MM.1S (cell line): ENCODE measurements at regions not wholly inside any gene's neighbourhood (a gene's known extent, or its start where the extent isn't known, plus 50 kb on each side); places are given as distances from the start of the nearest gene placed in this dataset.

Experiments used
- DNase-seq: peaks from one replicate; pipeline ENCODE4 v3.0.0-alpha.2; 2015
- H2AFZ ChIP-seq: fragments of 300-600 bp; sonication (generic); 2 replicates; pipeline ENCODE4 v1.6.0; 2016; ENCODE audit warnings: antibody characterized with exemption, low read length
- H3F3A ChIP-seq: fragments of 300-600 bp; sonication (generic); 2 replicates; pipeline ENCODE4 v1.6.1; 2016; ENCODE audit warnings: mild to moderate bottlenecking, antibody characterized with exemption, low read length, moderate library complexity, mixed read lengths; ENCODE audit not compliant: insufficient read depth
- H3K27ac ChIP-seq: fragments of 300-600 bp; sonication (generic); 2 replicates; pipeline ENCODE4 v1.5.1; 2016; ENCODE audit warnings: mild to moderate bottlenecking, low read length
- H3K27me3 ChIP-seq: fragments of 300-600 bp; sonication (generic); replicated peaks from 2 replicates; pipeline ENCODE4 v1.6.0; 2016; ENCODE audit warnings: low read length; ENCODE audit not compliant: insufficient read depth
- H3K36me3 ChIP-seq: fragments of 300-600 bp; sonication (generic); replicated peaks from 2 replicates; pipeline ENCODE4 v1.6.1; 2016; ENCODE audit warnings: mild to moderate bottlenecking, low read length, mixed read lengths; ENCODE audit not compliant: insufficient read depth
- H3K4me1 ChIP-seq: fragments of 300-600 bp; sonication (generic); 2 replicates; pipeline ENCODE4 v1.6.1; 2016; ENCODE audit warnings: low read length, mixed read lengths
- H3K4me2 ChIP-seq: fragments of 300-600 bp; sonication (generic); 2 replicates; pipeline ENCODE4 v1.6.0; 2016; ENCODE audit warnings: low read depth, low read length
- H3K4me3 ChIP-seq: fragments of 300-600 bp; sonication (generic); 2 replicates; pipeline ENCODE4 v1.5.1; 2016; ENCODE audit warnings: low read length, mixed read lengths
- H3K79me2 ChIP-seq: fragments of 300-600 bp; sonication (generic); 2 replicates; pipeline ENCODE4 v1.6.1; 2016; ENCODE audit warnings: mixed run types, low read length, mixed read lengths
- H3K9ac ChIP-seq: fragments of 300-600 bp; sonication (generic); 2 replicates; pipeline ENCODE4 v1.6.1; 2016; ENCODE audit warnings: low read length, mixed read lengths
- H3K9me2 ChIP-seq: fragments of 300-600 bp; sonication (generic); replicated peaks from 2 replicates; pipeline ENCODE4 v1.6.1; 2016; ENCODE audit warnings: mild to moderate bottlenecking, low read length, mixed read lengths; ENCODE audit not compliant: insufficient read depth
- H3K9me3 ChIP-seq: fragments of 300-600 bp; sonication (generic); replicated peaks from 2 replicates; pipeline ENCODE4 v1.6.1; 2016; ENCODE audit warnings: mild to moderate bottlenecking, low read length, mixed read lengths; ENCODE audit not compliant: insufficient read depth
- H4K20me1 ChIP-seq: fragments of 300-600 bp; sonication (generic); 2 replicates; pipeline ENCODE4 v1.6.1; 2016; ENCODE audit warnings: mild to moderate bottlenecking, low read length, moderate library complexity, mixed read lengths; ENCODE audit not compliant: insufficient read depth
- CTCF ChIP-seq: fragments of 300-600 bp; sonication (generic); IDR thresholded peaks from 2 replicates; pipeline ENCODE4 v1.5.1; 2016; ENCODE audit warnings: antibody characterized with exemption, low read length, mixed read lengths
- EZH2 ChIP-seq: fragments of 300-600 bp; sonication (generic); optimal IDR thresholded peaks from 2 replicates; pipeline ENCODE3; 2017; ENCODE audit warnings: low read depth, mild to moderate bottlenecking, antibody characterized with exemption, low read length, mixed read lengths
- EZH2phosphoT487 ChIP-seq: fragments of 300-600 bp; sonication (generic); IDR thresholded peaks from 2 replicates; pipeline ENCODE4 v1.6.1; 2018; ENCODE audit warnings: antibody characterized with exemption, low read length

GRCh38 chr3:95522449-95522848 is 1291.9 kb upstream of the EPHA6 start:
- no peak overlapping the region for H2AFZ ChIP-seq
- H3K27ac ChIP-seq = no peak overlapping the region
- no peak overlapping the region for H3K4me2 ChIP-seq
- H3K36me3 ChIP-seq = no peaks in the 10 kb centered on the region; the same call in 1 of the 2 replicates
- H3K9me3 ChIP-seq = no peaks in the 10 kb centered on the region
- H3K79me2 ChIP-seq = no peaks in the 10 kb centered on the region
- no peaks in the 10 kb centered on the region for H3F3A ChIP-seq
- no peak overlapping the region for H3K4me3 ChIP-seq
- no peaks in the 10 kb centered on the region for H4K20me1 ChIP-seq
- no peaks in the 10 kb centered on the region for H3K9me2 ChIP-seq
- no peaks in the 10 kb centered on the region for H3K27me3 ChIP-seq
- no peaks in the 10 kb centered on the region for H3K4me1 ChIP-seq
- no peak for TF ChIP-seq EZH2
- TF ChIP-seq CTCF = no peak
- no peak for TF ChIP-seq EZH2phosphoT487
- H3K9ac ChIP-seq = no peak overlapping the region
- DNase-seq = no peak

GRCh38 chr3:95539950-95540483 is 1274.4 kb upstream of the EPHA6 start:
- Histone ChIP-seq H2AFZ (no peak overlapping the region), H4K20me1 (no peaks in the 10 kb centered on the region), H3F3A (no peaks in the 10 kb centered on the region), H3K4me2 (no peak overlapping the region), H3K4me1 (no peaks in the 10 kb centered on the region), H3K4me3 (no peak overlapping the region), H3K36me3 (no peaks in the 10 kb centered on the region), H3K27ac (no peak overlapping the region), H3K79me2 (no peaks in the 10 kb centered on the region), H3K9ac (no peak overlapping the region), H3K9me3 (no peaks in the 10 kb centered on the region), H3K9me2 (no peaks in the 10 kb centered on the region), H3K27me3 (no peaks in the 10 kb centered on the region)
- TF ChIP-seq EZH2phosphoT487 = no peak
- no peak for DNase-seq

GRCh38 chr3:95565502-95565901 is 1248.9 kb upstream of the EPHA6 start:
- Histone ChIP-seq H2AFZ (no peak overlapping the region), H3K36me3 (no peaks in the 10 kb centered on the region), H3K27ac (no peak overlapping the region), H4K20me1 (no peaks in the 10 kb centered on the region), H3K79me2 (no peaks in the 10 kb centered on the region), H3K9me2 (no peaks in the 10 kb centered on the region), H3K4me1 (no peaks in the 10 kb centered on the region), H3K9ac (no peak overlapping the region), H3F3A (no peaks in the 10 kb centered on the region), H3K4me2 (no peak overlapping the region), H3K27me3 (no peaks in the 10 kb centered on the region), H3K4me3 (no peak overlapping the region), H3K9me3 (no peaks in the 10 kb centered on the region)
- TF ChIP-seq EZH2 (no peak), CTCF (no peak), EZH2phosphoT487 (no peak)
- DNase-seq = no peak

- no peak overlapping the region for H3K4me3 ChIP-seq
- H3K4me2 ChIP-seq = no peak overlapping the region
- H3K79me2 ChIP-seq = no peaks in the 10 kb centered on the region
- no peaks in the 10 kb centered on the region for H3K4me1 ChIP-seq
- H3K9me2 ChIP-seq = no peaks in the 10 kb centered on the region
- H3F3A ChIP-seq = no peaks in the 10 kb centered on the region
- H3K36me3 ChIP-seq = no peaks in the 10 kb centered on the region
- H4K20me1 ChIP-seq = no peaks in the 10 kb centered on the region
- no peak for DNase-seq
- H3K27me3 ChIP-seq = no peaks in the 10 kb centered on the region
- no peak for TF ChIP-seq EZH2
- TF ChIP-seq EZH2phosphoT487 = no peak
- no peak for TF ChIP-seq CTCF
- no peak overlapping the region for H3K27ac ChIP-seq
- no peaks in the 10 kb centered on the region for H3K9me3 ChIP-seq
- H3K9ac ChIP-seq = no peak overlapping the region
- H2AFZ ChIP-seq = no peak overlapping the region
Observed at GRCh38 chr3:95567346-95567745, 1247.0 kb upstream of the EPHA6 start.
